OCI-LY3 (cell line): ENCODE measurements at regions not wholly inside any gene's neighbourhood (a gene's known extent, or its start where the extent isn't known, plus 50 kb on each side); places are given as distances from the start of the nearest gene placed in this dataset.
"Not testable (repeated sequence)": the region's sequence is repeated elsewhere in the genome, so short reads cannot be mapped to it uniquely, and the experiment has no call there.

Experiments used
- H2AFZ ChIP-seq: fragments of 200-600, 300-600 bp; shearing (Covaris generic); 2 replicates; pipeline ENCODE4 v1.6.0; 2014; ENCODE audit warnings: antibody characterized with exemption, low read depth, low read length
- H3K27ac ChIP-seq: fragments of 200-600, 300-600 bp; sonication (generic); 2 replicates; pipeline ENCODE4 v1.5.1; 2014; ENCODE audit warnings: mild to moderate bottlenecking, low read length, moderate library complexity, mixed read lengths
- H3K27me3 ChIP-seq: fragments of 200-600, 300-600 bp; sonication (generic); 2 replicates; pipeline ENCODE4 v1.6.1; 2014; ENCODE audit warnings: low read depth, low read length, mixed read lengths
- H3K36me3 ChIP-seq: fragments of 200-600, 300-600 bp; sonication (generic); replicated peaks from 2 replicates; pipeline ENCODE3; 2014; ENCODE audit warnings: low read depth, low read length, mixed read lengths
- H3K4me1 ChIP-seq: fragments of 300-600, 200-600 bp; sonication (generic); 2 replicates; pipeline ENCODE4 v1.6.1; 2014; ENCODE audit warnings: low read length, mixed read lengths
- H3K4me2 ChIP-seq: fragments of 200-600, 300-600 bp; sonication (generic); 2 replicates; pipeline ENCODE4 v1.6.1; 2014; ENCODE audit warnings: low read length, mixed read lengths
- H3K4me3 ChIP-seq: fragments of 300-600, 200-600 bp; sonication (generic); 2 replicates; pipeline ENCODE4 v1.5.1; 2014; ENCODE audit warnings: antibody characterized with exemption, mild to moderate bottlenecking, low read length, moderate library complexity
- H3K79me2 ChIP-seq: fragments of 300-600, 200-600 bp; shearing (Covaris generic); 2 replicates; pipeline ENCODE4 v1.6.1; 2014; ENCODE audit warnings: mild to moderate bottlenecking, low read length, mixed read lengths
- H3K9ac ChIP-seq: fragments of 300-600, 200-600 bp; shearing (Covaris generic); 2 replicates; pipeline ENCODE4 v1.6.0; 2014; ENCODE audit warnings: mild to moderate bottlenecking, low read length, moderate library complexity
- H3K9me3 ChIP-seq: fragments of 200-600, 300-600 bp; shearing (Covaris generic); 2 replicates; pipeline ENCODE4 v1.6.1; 2014; ENCODE audit warnings: low read length, mixed read lengths; ENCODE audit not compliant: insufficient read depth
- H4K20me1 ChIP-seq: fragments of 200-600, 300-600 bp; sonication (generic); 2 replicates; pipeline ENCODE4 v1.6.1; 2016; ENCODE audit warnings: low read length, mixed read lengths; ENCODE audit not compliant: insufficient read depth
- EZH2phosphoT487 ChIP-seq: fragments of 200-600 bp; shearing (Covaris generic); IDR thresholded peaks from 2 replicates; pipeline ENCODE4 v1.6.1; 2018; ENCODE audit warnings: antibody characterized with exemption, mixed run types, low read depth
- TF ChIP-seq, protein P1 (sequence below): fragments of 200-600, 300-600 bp; sonication (generic); IDR thresholded peaks from 2 replicates; pipeline ENCODE4 v1.5.1; 2014; ENCODE audit warnings: antibody characterized with exemption, low read length, low read depth

DNA sequence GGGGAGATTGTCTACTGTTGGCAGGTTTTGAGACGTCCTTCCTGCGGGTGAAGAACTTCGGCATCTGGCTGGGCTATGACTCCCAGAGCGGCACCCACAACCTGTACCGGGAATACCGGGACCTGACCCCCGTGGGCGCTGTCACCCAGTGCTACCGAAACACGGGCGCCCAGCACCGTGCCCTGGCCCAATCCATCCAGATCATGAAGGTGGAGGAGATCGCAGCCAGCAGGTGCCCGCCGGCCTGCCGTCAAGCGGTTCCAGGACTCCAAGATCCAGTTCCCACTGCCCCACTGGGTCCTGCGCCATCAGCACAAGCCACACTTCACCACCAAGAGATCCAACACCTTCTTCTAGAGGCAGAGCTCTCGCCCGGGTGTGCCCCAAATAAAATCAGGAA lies 194.9 kb upstream of the EPHA6 start:
- Histone ChIP-seq H3K4me2 (no peak overlapping the region), H3K27ac (no peak overlapping the region), H3K9me3 (no peaks in the 10 kb centered on the region), H3K36me3 (no peaks in the 10 kb centered on the region), H3K79me2 (no peaks in the 10 kb centered on the region), H4K20me1 (no peaks in the 10 kb centered on the region), H2AFZ (no peak overlapping the region), H3K27me3 (no peaks in the 10 kb centered on the region), H3K4me1 (no peaks in the 10 kb centered on the region), H3K4me3 (no peak overlapping the region), H3K9ac (no peak overlapping the region)
- TF ChIP-seq, protein P1, sequence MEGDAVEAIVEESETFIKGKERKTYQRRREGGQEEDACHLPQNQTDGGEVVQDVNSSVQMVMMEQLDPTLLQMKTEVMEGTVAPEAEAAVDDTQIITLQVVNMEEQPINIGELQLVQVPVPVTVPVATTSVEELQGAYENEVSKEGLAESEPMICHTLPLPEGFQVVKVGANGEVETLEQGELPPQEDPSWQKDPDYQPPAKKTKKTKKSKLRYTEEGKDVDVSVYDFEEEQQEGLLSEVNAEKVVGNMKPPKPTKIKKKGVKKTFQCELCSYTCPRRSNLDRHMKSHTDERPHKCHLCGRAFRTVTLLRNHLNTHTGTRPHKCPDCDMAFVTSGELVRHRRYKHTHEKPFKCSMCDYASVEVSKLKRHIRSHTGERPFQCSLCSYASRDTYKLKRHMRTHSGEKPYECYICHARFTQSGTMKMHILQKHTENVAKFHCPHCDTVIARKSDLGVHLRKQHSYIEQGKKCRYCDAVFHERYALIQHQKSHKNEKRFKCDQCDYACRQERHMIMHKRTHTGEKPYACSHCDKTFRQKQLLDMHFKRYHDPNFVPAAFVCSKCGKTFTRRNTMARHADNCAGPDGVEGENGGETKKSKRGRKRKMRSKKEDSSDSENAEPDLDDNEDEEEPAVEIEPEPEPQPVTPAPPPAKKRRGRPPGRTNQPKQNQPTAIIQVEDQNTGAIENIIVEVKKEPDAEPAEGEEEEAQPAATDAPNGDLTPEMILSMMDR, result no peak
- no peak for TF ChIP-seq EZH2phosphoT487

DNA sequence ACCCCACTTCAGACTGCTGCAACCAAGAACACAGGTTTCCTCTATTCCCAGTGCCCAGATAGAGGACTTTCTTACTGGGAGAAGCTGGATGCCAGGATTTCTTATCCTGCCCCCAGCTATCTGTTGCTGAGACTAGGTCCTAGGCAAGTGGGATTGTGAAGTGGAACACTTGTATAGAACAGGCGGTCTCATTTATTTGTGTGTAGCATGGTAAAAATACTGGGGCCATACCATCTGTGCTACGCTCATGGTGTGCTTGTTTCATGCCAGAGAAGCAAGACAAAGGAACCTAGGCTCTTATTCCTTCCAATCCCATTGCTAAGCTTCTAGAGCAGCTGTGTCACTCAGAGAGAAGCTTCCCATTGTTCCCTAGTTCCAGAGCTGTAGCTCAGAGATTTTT lies 191.5 kb upstream of the EPHA6 start:
- Histone ChIP-seq H3K9ac (no peak overlapping the region), H3K4me1 (no peaks in the 10 kb centered on the region), H3K4me2 (no peak overlapping the region), H3K9me3 (no peaks in the 10 kb centered on the region), H3K79me2 (no peaks in the 10 kb centered on the region), H3K27ac (no peak overlapping the region), H2AFZ (no peak overlapping the region), H3K27me3 (no peaks in the 10 kb centered on the region), H3K4me3 (no peak overlapping the region), H4K20me1 (no peaks in the 10 kb centered on the region), H3K36me3 (no peaks in the 10 kb centered on the region)
- TF ChIP-seq, protein P1, result no peak
- TF ChIP-seq EZH2phosphoT487, result no peak

DNA sequence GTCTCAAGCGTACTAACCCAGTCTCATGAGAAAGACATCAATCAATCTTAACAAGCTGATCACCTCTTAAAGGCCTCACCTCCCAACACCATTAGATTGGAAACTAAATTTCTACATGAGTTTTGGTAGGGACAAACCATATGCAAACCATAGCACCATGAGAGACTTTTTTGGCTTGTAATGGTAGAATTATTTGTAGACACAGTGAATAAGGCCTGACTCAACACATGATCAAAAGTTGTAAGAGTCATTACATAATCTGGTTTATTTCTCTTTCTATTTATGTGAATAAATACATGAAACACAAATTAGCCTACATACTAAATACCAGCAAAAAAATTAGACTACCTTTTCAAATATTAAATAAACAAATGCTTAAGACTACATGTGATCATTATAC lies 183.3 kb upstream of the EPHA6 start:
- TF ChIP-seq, protein P1, result no peak
- no peak for TF ChIP-seq EZH2phosphoT487
- no peak overlapping the region for H2AFZ ChIP-seq
- no peak overlapping the region for H3K4me3 ChIP-seq

DNA sequence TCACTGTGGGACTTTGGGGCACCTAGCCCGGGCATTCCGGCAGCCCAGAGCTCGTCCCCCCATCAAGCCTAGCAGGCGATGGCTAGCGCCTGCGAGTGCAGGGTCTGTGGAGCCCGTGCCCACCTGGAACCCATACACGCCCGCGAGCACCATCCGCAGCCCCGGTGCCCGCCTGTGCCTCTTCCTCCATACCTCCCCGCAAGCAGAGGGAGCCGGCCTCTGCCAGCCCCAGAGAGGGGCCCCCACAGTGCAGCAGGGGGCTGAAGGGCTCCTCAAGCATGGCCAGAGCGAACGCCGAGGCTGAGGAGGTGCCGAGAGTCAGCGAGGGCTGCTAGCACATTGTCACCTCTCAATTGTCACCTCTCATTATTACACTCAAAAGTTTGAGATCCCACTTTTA lies 167.8 kb upstream of the EPHA6 start:
- Histone ChIP-seq H3K36me3 (no peaks in the 10 kb centered on the region), H3K9ac (no peak overlapping the region), H3K79me2 (no peaks in the 10 kb centered on the region), H3K27me3 (no peaks in the 10 kb centered on the region), H3K4me1 (no peaks in the 10 kb centered on the region), H3K9me3 (no peaks in the 10 kb centered on the region), H3K4me2 (no peak overlapping the region), H3K27ac (no peak overlapping the region), H4K20me1 (no peaks in the 10 kb centered on the region), H2AFZ (no peak overlapping the region), H3K4me3 (no peak overlapping the region)
- TF ChIP-seq EZH2phosphoT487, result no peak

More for the DNA sequence above, 183.3 kb upstream of the EPHA6 start:
- Histone ChIP-seq H3K4me2 (no peak overlapping the region), H3K27me3 (no peaks in the 10 kb centered on the region), H3K9me3 (no peaks in the 10 kb centered on the region), H3K4me1 (no peaks in the 10 kb centered on the region), H4K20me1 (no peaks in the 10 kb centered on the region), H3K27ac (no peak overlapping the region), H3K36me3 (no peaks in the 10 kb centered on the region), H3K9ac (no peak overlapping the region), H3K79me2 (no peaks in the 10 kb centered on the region)

DNA sequence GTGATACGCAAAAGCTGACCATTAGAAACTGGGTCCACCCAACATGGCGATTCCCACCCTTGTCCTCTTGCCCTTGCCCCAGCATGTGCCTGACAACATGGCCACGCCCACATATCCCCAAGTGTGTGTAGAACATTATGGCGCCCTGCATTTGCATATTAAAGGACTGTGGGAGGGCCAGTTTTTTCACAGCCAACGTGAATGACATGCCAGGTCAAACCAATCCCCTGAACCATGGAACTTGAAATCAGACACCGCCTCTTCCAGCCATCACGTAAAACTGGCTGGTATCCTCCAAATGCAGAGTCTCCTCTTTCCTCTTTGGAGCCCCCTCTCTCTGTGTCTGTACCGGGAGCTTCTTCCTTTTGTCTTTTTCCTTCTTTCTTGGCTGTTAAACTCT lies 156.7 kb upstream of the EPHA6 start:
- no peak overlapping the region for H2AFZ ChIP-seq
- TF ChIP-seq, protein P1, result no peak
- TF ChIP-seq EZH2phosphoT487, result no peak

DNA sequence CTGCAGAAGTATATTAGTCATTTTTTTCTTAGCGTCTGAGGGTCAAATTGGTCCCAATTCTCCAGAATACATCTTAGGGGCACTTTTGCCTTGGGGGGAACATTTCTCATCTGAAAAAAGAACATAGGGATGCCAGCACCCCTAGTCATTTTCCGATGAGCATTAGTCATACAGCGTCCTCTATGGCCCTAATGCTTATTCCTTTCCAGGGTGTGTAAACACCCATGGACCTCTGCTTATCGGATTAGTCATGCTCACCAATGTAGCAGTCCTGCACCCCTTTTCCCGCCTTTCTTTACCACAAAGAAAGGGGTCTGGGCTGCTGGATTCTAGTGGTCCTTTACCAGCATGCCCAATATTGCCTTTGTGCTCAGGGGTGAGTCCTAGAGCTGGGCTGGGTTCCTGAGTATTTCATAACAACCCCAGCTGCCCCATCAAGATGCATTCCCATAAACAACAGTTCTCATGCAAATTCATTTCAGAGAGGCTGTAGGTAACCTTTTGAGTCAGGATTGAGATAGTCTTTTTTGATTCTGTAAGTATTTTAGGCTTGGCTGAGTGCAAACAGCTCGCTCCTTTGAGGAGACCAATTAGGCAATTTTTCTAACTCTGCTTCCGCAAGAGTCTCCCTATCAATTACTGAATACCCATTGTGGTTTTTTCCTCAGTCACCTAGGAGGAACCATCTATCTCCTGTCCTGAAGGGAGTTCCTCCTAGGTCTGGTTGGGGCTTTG lies 142.4 kb upstream of the EPHA6 start:
- not testable (repeated sequence) for H3K27me3 ChIP-seq, H3K36me3 ChIP-seq, H3K4me3 ChIP-seq, H3K4me2 ChIP-seq, H3K9me3 ChIP-seq, H2AFZ ChIP-seq, H4K20me1 ChIP-seq, H3K79me2 ChIP-seq, H3K4me1 ChIP-seq, H3K27ac ChIP-seq, H3K9ac ChIP-seq

More for the DNA sequence above, 156.7 kb upstream of the EPHA6 start:
- H3K27me3 ChIP-seq, result no peaks in the 10 kb centered on the region
- no peaks in the 10 kb centered on the region for H3K36me3 ChIP-seq
- no peak overlapping the region for H3K4me3 ChIP-seq
- no peaks in the 10 kb centered on the region for H3K79me2 ChIP-seq
- H3K4me1 ChIP-seq, result no peaks in the 10 kb centered on the region
- peaks cover 6% of the 10 kb centered on the region; the same call in 1 of the 2 replicates for H3K9me3 ChIP-seq
- H3K9ac ChIP-seq, result no peak overlapping the region
- H3K27ac ChIP-seq, result no peak overlapping the region
- no peak overlapping the region for H3K4me2 ChIP-seq
- no peaks in the 10 kb centered on the region for H4K20me1 ChIP-seq
